NCI-H1048 (cell line): ENCODE measurements at regions not wholly inside any gene's neighbourhood (a gene's known extent, or its start where the extent isn't known, plus 50 kb on each side); places are given as distances from the start of the nearest gene placed in this dataset.
A peak's percentile ranks its signal among the peaks of the same experiment; 100 is the strongest.

ENCODE experiments used
- DNase-seq: peaks from one replicate; lab custom pipeline; 2025; lab: John Stamatoyannopoulos, UW

GRCh38 chr2:136572335-136572734 lies 193.0 kb upstream of the THSD7B start:
- DNase-seq = no peak

- no peak for DNase-seq
Measured at GRCh38 chr2:136557203-136557602, 208.1 kb upstream of the THSD7B start.

- no peak for DNase-seq
Measured at GRCh38 chr2:136550181-136550580, 215.2 kb upstream of the THSD7B start.

DNA sequence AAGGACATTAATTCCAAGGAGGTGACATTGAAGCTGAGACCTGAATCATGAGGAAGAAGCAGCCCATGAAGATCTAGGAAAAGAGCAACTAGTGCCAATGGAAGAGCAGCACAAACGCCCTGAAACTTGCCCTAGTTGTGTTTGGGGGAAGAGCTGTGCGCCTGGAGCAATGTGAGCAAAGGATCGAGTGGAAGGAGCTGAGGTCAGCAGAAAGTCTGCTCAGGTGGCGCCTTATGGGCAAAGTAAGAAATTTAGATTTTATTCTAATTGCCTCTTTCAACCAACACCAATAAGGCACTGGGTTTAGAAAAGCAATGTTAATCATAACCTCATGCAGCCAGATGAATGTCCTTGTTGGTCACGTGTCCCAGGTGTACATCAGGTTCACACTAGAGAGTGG lies 226.0 kb upstream of the THSD7B start:
- DNase-seq = no peak

GRCh38 chr2:136538489-136538888 lies 226.9 kb upstream of the THSD7B start:
- no peak for DNase-seq

DNA sequence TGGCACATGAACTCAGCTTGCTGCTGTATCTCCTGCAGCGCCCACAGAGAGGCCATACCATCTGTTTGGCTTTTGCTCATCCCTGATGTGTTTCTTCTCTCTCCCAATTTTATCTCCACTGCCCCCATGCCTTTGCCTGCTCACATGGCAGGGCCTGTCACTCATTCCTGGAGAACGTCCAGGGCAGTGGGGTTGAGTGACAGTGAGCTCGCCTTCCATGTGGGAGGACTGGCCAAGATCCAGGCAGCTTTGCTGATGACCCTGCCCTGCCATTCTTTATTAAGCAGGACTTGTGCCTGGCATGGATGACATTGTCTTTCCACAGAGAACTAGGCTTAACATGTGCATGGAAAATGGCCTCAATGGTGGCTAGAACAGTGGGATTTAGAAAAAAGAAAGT lies 230.5 kb upstream of the THSD7B start:
- DNase-seq = no peak

DNA sequence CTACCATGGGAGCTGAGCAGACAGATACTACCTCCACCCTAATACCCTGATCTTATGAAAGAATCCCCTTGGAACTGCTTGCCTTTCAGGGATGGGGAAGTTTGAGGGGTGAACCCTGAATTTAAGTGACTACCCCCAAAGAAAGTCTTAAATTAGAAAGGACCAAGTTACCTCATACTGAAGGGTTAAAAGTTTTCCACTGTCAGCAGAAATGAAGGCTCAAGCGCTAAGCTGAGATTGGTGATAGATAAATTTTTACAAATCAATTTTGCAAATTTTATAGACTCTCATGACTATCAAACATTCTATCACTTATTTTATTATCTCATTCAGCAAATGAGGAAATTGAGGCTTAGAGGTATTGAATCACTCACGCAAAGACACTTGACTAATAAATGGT lies 233.2 kb upstream of the THSD7B start:
- no peak for DNase-seq

- DNase-seq = no peak
Measured at GRCh38 chr2:136531731-136532130, 233.6 kb upstream of the THSD7B start.

- no peak for DNase-seq
Measured at GRCh38 chr2:136530146-136530545, 235.2 kb upstream of the THSD7B start.

DNA sequence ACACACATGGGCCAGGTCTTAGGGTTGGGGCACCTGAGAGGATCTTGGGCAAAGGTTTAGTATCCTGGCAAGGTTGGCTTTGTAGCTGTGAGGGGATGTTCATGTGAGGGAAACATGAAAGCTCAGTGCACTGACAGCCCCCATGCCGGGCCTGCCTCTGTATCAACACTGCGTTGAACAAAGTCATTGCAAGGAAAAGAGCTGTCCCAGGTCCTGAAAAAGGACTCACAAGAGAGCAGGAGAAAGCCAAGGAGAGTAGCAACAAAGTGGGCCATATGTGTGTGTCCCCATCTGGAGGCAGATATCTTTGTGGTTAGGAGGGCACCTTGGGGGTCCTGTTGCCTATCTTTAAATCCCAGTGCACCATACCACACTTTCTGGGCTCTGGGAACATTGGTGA lies 237.8 kb upstream of the THSD7B start:
- peak; percentile 26 for DNase-seq

GRCh38 chr2:136522724-136523123 lies 242.6 kb upstream of the THSD7B start:
- DNase-seq = no peak

GRCh38 chr2:136517716-136518115 lies 247.6 kb upstream of the THSD7B start:
- no peak for DNase-seq

- no peak for DNase-seq
Measured at GRCh38 chr2:136510244-136510643, 255.1 kb upstream of the THSD7B start.

- no peak for DNase-seq
Measured at GRCh38 chr2:136505462-136505861, 259.9 kb upstream of the THSD7B start.

DNA sequence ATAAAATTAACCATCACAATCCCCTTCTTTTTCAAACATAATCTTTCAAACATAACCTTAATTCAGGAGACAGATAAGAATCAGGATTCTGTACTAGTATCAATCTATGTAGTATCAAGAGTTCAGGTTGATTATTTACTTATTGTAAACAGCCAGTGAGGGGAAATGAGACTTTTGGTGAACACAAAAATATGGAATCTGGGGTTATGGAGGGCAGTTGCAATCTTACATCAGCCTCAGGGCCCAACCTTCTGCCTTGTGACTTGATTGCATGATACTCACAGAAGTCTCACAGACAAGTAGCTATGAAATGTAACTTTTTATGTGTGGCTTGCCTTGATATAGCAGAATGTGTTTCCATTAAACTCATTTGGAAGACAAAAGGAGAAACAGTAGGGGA lies 262.7 kb upstream of the THSD7B start:
- DNase-seq = no peak

DNA sequence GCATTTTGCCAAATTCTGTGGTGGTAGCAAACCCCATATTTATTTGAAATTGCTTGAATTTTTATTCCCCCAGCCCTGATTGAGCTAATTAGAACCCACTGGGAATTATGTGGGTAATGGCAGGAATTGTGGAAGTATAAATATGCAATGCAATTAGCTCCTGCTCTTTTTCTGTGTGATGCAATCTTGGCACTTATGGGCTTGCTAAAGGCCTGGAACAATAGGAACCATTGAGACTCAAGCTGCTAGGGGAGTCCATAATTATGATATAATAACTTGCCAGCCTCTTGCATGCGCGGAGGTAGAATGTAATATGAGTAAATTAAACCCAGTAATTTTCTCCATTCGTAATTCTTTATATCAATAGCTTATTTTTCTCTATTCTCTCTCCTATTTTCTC lies 267.6 kb upstream of the THSD7B start:
- peak; percentile 42 for DNase-seq

DNA sequence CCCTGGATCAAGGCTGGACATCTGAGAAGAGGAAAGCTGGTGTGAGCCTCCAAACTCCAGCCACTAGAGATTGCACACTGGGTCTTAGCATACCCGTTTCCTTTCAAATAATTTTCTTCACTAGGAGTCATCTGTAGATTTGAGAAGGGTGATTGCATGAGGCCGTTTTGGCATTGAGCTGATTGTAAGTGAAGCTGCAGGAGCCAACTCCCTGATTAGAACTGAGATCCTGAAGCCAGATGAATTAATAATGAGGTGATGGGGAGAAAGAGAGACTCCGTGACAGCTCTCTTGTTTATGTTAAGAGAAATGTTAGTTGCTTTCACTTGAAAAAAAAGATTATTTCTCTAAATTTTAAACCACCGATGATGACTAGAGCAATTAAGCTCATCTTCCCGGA lies 268.4 kb upstream of the THSD7B start:
- DNase-seq = no peak

GRCh38 chr2:136495636-136496035 lies 269.7 kb upstream of the THSD7B start:
- no peak for DNase-seq

DNA sequence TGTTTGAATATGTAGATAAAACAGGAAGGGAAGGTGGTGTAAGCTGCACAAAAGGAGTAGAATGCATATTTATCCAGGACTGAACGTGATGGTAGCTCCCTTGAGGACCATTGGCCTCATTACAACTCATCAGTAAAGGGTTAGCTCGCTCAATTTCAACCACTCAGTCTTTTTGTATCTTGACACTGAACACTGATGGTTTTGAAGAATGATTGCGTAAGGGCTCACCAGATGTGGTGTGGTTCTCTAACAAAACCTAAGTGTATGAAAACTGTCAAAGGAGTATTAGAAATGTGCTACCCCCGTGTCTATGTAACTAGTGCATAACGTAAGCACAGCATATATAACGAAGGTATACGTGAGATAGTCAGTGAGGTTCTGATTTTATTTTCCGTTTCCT lies 272.4 kb upstream of the THSD7B start:
- no peak for DNase-seq

- no peak for DNase-seq
Measured at GRCh38 chr2:136490100-136490499, 275.2 kb upstream of the THSD7B start.

GRCh38 chr2:136487421-136487820 lies 277.9 kb upstream of the THSD7B start:
- DNase-seq = no peak

DNA sequence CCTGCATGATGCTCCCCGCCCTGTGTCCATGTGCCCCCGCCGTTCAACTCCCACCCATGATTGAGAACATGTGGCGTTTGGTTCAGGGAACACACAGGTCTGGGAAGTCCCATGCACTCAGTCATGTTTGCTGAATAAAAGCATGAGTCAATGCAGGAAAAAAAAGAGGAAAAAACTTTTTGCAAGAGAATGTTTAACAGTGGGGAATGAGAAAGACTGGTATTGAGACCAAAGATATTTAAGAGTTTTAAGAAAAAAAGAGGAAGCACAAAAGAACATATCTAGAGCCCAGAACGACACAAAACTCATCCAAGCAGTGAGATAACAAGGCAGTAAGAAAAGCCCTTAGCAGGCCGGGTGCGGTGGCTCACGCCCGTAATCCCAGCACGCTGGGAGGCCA lies 279.2 kb upstream of the THSD7B start:
- DNase-seq = no peak

DNA sequence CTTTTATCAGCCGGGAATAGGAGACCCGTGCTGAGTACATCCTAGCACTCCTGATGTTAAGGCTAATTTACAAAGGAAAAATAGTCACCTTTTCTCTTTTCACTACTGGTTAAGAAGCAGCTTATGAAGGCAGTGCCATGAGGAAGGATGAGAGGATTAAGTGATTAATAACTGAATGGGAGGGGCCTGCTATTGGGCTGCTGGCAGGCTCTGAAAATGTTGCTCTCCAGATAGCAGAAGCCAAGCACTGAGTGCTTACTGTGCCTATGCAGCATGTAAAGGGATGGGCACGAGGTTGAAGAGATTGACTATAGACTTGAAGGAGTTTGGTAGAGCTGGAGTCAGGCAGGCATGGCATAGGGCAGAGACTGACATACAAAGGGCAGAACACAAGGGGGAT lies 282.4 kb upstream of the THSD7B start:
- DNase-seq = no peak

- DNase-seq = no peak
Measured at GRCh38 chr2:136482006-136482405, 283.3 kb upstream of the THSD7B start.

GRCh38 chr2:136479696-136480095 lies 285.6 kb upstream of the THSD7B start:
- no peak for DNase-seq
